ENCODE measurements at regions not wholly inside any gene's neighbourhood (a gene's known extent, or its start where the extent isn't known, plus 50 kb on each side); places are given as distances from the start of the nearest gene placed in this dataset.
"Not testable (repeated sequence)": the region's sequence is repeated elsewhere in the genome, so short reads cannot be mapped to it uniquely, and the experiment has no call there.

DNA sequence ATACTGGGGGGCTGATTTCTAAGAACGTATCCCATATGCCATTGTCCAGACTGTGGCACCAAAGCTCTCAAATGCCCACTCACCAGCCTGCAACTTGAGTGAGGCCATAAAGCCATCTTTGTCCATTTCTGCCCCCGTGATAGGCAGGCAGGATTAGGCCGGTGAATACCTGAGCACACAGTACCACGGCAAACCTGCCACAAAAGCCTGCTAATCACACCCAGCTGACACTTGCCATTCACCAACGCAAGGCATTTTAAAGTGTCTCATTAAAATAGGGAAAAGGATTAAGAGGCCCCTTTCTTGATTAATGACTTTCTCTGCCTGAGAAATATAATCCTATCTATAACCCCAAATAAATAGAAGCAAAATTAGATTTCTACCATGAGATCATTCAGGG is 111.4 kb upstream of the NANOS1 start:
- DNase-seq: no peak

GRCh38 chr10:118918587-118918986 is 110.9 kb upstream of the NANOS1 start:
- DNase-seq: no peak

- no peak for DNase-seq
Observed at GRCh38 chr10:118920206-118920605, 109.3 kb upstream of the NANOS1 start.

GRCh38 chr10:118922226-118922625 is 107.3 kb upstream of the NANOS1 start:
- no peak for DNase-seq

GRCh38 chr10:118922972-118923371 is 106.5 kb upstream of the NANOS1 start:
- no peak for DNase-seq

GRCh38 chr10:118924493-118924892 is 105.0 kb upstream of the NANOS1 start:
- no peak for DNase-seq

DNA sequence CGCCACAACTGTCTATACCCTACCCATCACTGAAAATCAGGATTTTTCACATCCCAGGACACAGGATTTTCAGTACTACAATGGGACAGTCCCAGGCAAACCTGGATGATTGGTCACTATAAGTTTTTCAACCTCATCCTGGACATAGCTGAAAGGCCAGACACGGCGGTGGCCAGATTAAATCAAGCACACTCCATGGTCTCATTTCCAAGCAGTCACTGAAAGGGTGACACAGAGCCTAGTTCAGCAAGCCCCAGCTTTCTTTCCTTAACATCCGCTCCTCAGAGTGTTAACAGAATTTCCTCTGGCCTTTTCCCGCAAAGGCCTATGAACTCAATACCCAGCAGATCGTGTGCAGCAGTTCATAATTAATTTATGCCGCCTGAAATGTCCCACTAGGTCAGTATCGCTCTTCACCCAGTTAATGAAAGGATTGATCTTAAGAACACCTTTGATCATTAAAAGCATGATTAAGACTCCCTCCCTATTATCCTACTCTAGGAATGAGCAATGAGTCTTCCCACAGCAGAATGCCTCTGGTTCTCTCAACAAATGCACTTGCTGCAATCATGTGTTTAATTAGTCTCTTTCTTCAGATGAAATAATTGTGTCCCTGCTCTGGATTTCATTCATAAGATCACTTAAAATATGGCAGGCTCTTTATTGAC is 104.0 kb upstream of the NANOS1 start:
- no peak for DNase-seq

GRCh38 chr10:118926072-118926417 is 103.5 kb upstream of the NANOS1 start:
- no peak for DNase-seq

- no peak for DNase-seq
Observed at GRCh38 chr10:118926441-118926840, 103.1 kb upstream of the NANOS1 start.

GRCh38 chr10:118926903-118927302 is 102.6 kb upstream of the NANOS1 start:
- no peak for DNase-seq

GRCh38 chr10:118927321-118927720 is 102.2 kb upstream of the NANOS1 start:
- DNase-seq: no peak

- DNase-seq: no peak
Observed at GRCh38 chr10:118930614-118931013, 98.9 kb upstream of the NANOS1 start.

- no peak for DNase-seq
Observed at GRCh38 chr10:118931436-118931835, 98.1 kb upstream of the NANOS1 start.

- DNase-seq: not testable (repeated sequence)
Observed at GRCh38 chr10:118932154-118932553, 97.4 kb upstream of the NANOS1 start.

GRCh38 chr10:118937226-118937625 is 92.3 kb upstream of the NANOS1 start:
- DNase-seq: no peak

DNA sequence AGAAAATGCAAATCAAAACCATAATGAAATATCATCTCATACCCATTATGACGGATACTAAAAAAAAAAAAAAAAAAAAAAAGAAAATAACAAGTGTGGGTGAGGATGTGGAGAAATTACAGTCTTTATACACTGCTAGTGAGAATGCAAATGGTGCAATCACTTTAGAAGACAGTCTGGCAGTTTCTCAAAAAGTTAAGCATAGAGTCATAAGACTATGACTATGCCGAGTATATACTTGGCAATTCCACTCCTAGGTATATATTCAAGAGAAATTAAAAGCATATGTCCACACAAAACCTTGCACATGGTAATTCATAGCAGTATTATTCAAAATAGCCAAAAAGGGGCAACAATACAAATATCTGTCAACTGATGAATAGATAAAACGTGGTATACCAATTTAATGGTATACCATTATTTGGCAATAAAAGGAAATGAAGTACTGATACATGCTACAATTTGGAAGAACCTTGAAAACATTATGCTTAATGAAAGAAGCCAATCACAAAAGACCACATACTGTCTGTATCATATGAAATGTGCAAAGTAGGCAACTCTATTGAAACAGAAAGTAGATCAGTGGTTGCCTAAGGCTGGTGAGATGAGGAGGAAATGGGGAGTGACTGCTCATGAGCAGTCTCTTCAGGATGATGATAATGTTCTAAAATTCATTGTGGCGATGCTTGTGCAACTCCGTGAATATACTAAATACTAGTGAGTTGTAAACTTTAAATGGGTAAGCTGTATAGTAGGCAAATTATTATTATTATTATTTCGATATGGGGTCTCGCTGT is 90.1 kb upstream of the NANOS1 start:
- DNase-seq: no peak

GRCh38 chr10:118940386-118940785 is 89.1 kb upstream of the NANOS1 start:
- DNase-seq: no peak

GRCh38 chr10:118943253-118943652 is 86.3 kb upstream of the NANOS1 start:
- no peak for DNase-seq

- DNase-seq: no peak
Observed at GRCh38 chr10:118944959-118945633, 84.4 kb upstream of the NANOS1 start.

DNA sequence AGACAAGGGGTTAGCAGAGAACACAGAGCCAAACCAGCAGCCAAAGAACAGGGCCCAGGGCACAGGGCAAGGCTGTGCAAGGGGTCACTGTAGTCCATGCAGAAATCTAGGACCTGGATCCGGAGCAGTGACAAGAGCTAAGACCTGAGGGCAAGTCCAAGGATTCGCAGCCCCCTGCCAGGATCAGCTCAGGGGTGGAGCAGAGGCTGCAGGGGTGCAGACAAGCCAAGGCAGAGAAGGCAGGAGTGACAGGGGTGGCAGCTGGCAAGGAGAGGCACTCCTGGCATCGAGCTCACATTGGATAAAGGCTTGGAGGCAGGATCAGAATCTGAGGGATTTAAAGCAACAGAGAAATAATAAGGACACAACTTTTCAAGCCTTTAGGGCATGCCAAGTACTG is 80.7 kb upstream of the NANOS1 start:
- DNase-seq: no peak

DNA sequence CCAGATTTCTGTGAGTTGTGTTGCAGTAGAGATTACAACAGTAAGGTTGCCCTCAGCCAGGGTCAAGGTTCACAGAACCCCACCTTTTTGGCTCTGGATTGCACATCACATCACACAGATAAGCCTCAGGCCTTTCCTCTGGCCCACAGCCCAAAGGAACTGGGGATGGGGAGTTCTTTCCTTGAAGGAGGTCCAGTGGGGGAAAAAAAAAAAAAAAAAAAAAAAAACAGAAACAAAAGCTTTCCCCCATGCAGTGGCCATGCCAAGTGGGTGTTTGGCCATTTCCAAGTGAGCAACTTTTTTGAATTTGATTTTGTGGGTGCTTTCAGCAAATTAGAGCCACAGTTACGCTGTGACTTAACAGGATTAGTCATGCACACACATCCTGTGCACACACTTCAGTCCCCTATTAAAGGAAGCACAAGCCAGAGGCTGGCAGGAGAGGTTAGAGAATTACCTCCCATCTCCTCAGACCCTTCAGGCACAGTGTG is 79.3 kb upstream of the NANOS1 start:
- no peak for DNase-seq

- no peak for DNase-seq
Observed at GRCh38 chr10:118950997-118951637, 78.4 kb upstream of the NANOS1 start.
